ENCODE measurements at regions not wholly inside any gene's neighbourhood (a gene's known extent, or its start where the extent isn't known, plus 50 kb on each side); places are given as distances from the start of the nearest gene placed in this dataset.

GRCh38 chr12:77314378-77315052 lies 249.1 kb upstream of the E2F7 start:
- Histone ChIP-seq H2AFZ (ENCODE audit: low read length) (no peak overlapping the region), H4K20me1 (ENCODE audit: insufficient read depth, low read length, poor library complexity, severe bottlenecking) (no peaks in the 10 kb centered on the region), H3K9me2 (replicated peaks; ENCODE audit: low read depth, low read length) (no peaks in the 10 kb centered on the region), H3K9ac (ENCODE audit: low read depth, low read length, poor library complexity, severe bottlenecking) (no peak overlapping the region), H3K79me2 (ENCODE audit: insufficient read depth, low read length) (no peaks in the 10 kb centered on the region), H3K36me3 (ENCODE audit: insufficient read depth, low read length) (no peaks in the 10 kb centered on the region), H3K4me2 (ENCODE audit: low read depth, low read length, poor library complexity, severe bottlenecking) (no peak overlapping the region), H3K27me3 (ENCODE audit: insufficient read depth, low read length, poor library complexity, severe bottlenecking) (no peaks in the 10 kb centered on the region), H3F3A (ENCODE audit: low read depth) (no peaks in the 10 kb centered on the region), H3K4me3 (ENCODE audit: low read length, poor library complexity, severe bottlenecking) (no peak overlapping the region), H3K4me1 (ENCODE audit: insufficient read depth, low read length, poor library complexity, severe bottlenecking) (no peaks in the 10 kb centered on the region), H3K9me3 (ENCODE audit: insufficient read depth, low read depth, low read length) (no peaks in the 10 kb centered on the region)
- TF ChIP-seq, protein P1, sequence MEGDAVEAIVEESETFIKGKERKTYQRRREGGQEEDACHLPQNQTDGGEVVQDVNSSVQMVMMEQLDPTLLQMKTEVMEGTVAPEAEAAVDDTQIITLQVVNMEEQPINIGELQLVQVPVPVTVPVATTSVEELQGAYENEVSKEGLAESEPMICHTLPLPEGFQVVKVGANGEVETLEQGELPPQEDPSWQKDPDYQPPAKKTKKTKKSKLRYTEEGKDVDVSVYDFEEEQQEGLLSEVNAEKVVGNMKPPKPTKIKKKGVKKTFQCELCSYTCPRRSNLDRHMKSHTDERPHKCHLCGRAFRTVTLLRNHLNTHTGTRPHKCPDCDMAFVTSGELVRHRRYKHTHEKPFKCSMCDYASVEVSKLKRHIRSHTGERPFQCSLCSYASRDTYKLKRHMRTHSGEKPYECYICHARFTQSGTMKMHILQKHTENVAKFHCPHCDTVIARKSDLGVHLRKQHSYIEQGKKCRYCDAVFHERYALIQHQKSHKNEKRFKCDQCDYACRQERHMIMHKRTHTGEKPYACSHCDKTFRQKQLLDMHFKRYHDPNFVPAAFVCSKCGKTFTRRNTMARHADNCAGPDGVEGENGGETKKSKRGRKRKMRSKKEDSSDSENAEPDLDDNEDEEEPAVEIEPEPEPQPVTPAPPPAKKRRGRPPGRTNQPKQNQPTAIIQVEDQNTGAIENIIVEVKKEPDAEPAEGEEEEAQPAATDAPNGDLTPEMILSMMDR (conservative IDR thresholded peaks at IDR 0.05; ENCODE audit: low read length), result no peak
- TF ChIP-seq EZH2phosphoT487 (IDR thresholded peaks at IDR 0.05; ENCODE audit: borderline replicate concordance), result no peak

DNA sequence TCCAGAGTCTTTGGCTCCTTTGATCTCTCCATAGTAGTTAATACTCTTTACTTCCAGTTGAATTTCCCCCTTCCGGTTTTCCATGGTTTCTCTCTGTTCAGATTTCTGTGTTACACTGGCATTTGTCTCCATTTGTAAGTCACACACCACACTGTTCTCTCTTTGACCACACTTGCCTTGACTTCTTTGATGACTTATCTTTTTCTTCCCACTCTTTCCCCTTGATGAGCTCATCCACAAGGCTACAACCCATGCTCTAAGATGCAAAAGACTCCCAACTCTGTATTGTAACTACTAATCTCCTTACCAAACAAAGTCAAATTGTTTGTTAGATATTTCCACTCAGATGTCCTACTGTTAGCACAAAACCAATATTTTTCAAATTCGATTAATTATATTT lies 242.7 kb upstream of the E2F7 start:
- no peak overlapping the region for H3K9ac ChIP-seq (ENCODE audit: low read depth, low read length, poor library complexity, severe bottlenecking)
- no peaks in the 10 kb centered on the region for H3K27me3 ChIP-seq (ENCODE audit: insufficient read depth, low read length, poor library complexity, severe bottlenecking)
- H3K4me2 ChIP-seq (ENCODE audit: low read depth, low read length, poor library complexity, severe bottlenecking), result no peak overlapping the region
- no peak overlapping the region for H3K4me3 ChIP-seq (ENCODE audit: low read length, poor library complexity, severe bottlenecking)
- H3K4me1 ChIP-seq (ENCODE audit: insufficient read depth, low read length, poor library complexity, severe bottlenecking), result no peaks in the 10 kb centered on the region
- H3K79me2 ChIP-seq (ENCODE audit: insufficient read depth, low read length), result no peaks in the 10 kb centered on the region
- TF ChIP-seq EZH2phosphoT487 (IDR thresholded peaks at IDR 0.05; ENCODE audit: borderline replicate concordance), result no peak
- TF ChIP-seq, protein P1 (conservative IDR thresholded peaks at IDR 0.05; ENCODE audit: low read length), result no peak
- no peaks in the 10 kb centered on the region for H3K36me3 ChIP-seq (ENCODE audit: insufficient read depth, low read length)
- no peaks in the 10 kb centered on the region for H3K9me3 ChIP-seq (ENCODE audit: insufficient read depth, low read depth, low read length)
- H3K9me2 ChIP-seq (replicated peaks; ENCODE audit: low read depth, low read length), result no peaks in the 10 kb centered on the region
- no peaks in the 10 kb centered on the region for H4K20me1 ChIP-seq (ENCODE audit: insufficient read depth, low read length, poor library complexity, severe bottlenecking)
- no peak overlapping the region for H2AFZ ChIP-seq (ENCODE audit: low read length)
- no peaks in the 10 kb centered on the region for H3F3A ChIP-seq (ENCODE audit: low read depth)

- H3K4me2 ChIP-seq (ENCODE audit: low read depth, low read length, poor library complexity, severe bottlenecking), result no peak overlapping the region
- no peak overlapping the region for H2AFZ ChIP-seq (ENCODE audit: low read length)
- H3K36me3 ChIP-seq (ENCODE audit: insufficient read depth, low read length), result no peaks in the 10 kb centered on the region
- no peaks in the 10 kb centered on the region for H3F3A ChIP-seq (ENCODE audit: low read depth)
- no peaks in the 10 kb centered on the region for H3K9me2 ChIP-seq (replicated peaks; ENCODE audit: low read depth, low read length)
- H3K79me2 ChIP-seq (ENCODE audit: insufficient read depth, low read length), result no peaks in the 10 kb centered on the region
- TF ChIP-seq, protein P1 (conservative IDR thresholded peaks at IDR 0.05; ENCODE audit: low read length), result no peak
- TF ChIP-seq EZH2phosphoT487 (IDR thresholded peaks at IDR 0.05; ENCODE audit: borderline replicate concordance), result no peak
- no peak overlapping the region for H3K4me3 ChIP-seq (ENCODE audit: low read length, poor library complexity, severe bottlenecking)
- H3K27me3 ChIP-seq (ENCODE audit: insufficient read depth, low read length, poor library complexity, severe bottlenecking), result no peaks in the 10 kb centered on the region
- H3K4me1 ChIP-seq (ENCODE audit: insufficient read depth, low read length, poor library complexity, severe bottlenecking), result no peaks in the 10 kb centered on the region
- no peaks in the 10 kb centered on the region for H3K9me3 ChIP-seq (ENCODE audit: insufficient read depth, low read depth, low read length)
- H4K20me1 ChIP-seq (ENCODE audit: insufficient read depth, low read length, poor library complexity, severe bottlenecking), result no peaks in the 10 kb centered on the region
- no peak overlapping the region for H3K9ac ChIP-seq (ENCODE audit: low read depth, low read length, poor library complexity, severe bottlenecking)
These were observed 235.4 kb upstream of the E2F7 start for GRCh38 chr12:77300811-77301210.

All from Loucy (cell line).